H1 (cell line): ENCODE measurements at regions not wholly inside any gene's neighbourhood (a gene's known extent, or its start where the extent isn't known, plus 50 kb on each side); places are given as distances from the start of the nearest gene placed in this dataset.

ENCODE experiments used
- BRCA1 ChIP-seq: IDR thresholded peaks from 2 replicates; pipeline ENCODE4 v1.6.1; 2012; ENCODE audit warnings: low read depth, low read length, improper control_type of control experiment
- POLR2A ChIP-seq, 2 experiments: IDR thresholded peaks; 1 replicate in 1 of 2; 2 replicates in 1 of 2; pipeline ENCODE4 v1.6.1; 2011; ENCODE audit warnings: low read depth in 2 of 2, low read length in 2 of 2, mild to moderate bottlenecking in 2 of 2; ENCODE audit errors: control extremely low read depth in 1 of 2

GRCh38 chr1:229153955-229154548 lies 116.9 kb upstream of the RAB4A start:
- TF ChIP-seq BRCA1: no peak
- TF ChIP-seq POLR2A (IDR thresholded peaks at IDR 0.05; ENCODE audit: control extremely low read depth in 1 of 2, low read depth in 2 of 2, low read length in 2 of 2): no peak
